A673 (cell line): ENCODE measurements at regions not wholly inside any gene's neighbourhood (a gene's known extent, or its start where the extent isn't known, plus 50 kb on each side); places are given as distances from the start of the nearest gene placed in this dataset.

Experiments
- BruUV-seq: library from RNA; stranded (reverse); fragments of 400-500 nt; replicated peaks from 2 replicates; lab custom pipeline; 2021; lab: Mats Ljungman, UMichigan
- CTCF ChIA-PET: fragments of 300-600 bp; sonication (Branson Sonifier 250); formaldehyde crosslinking; loops from one replicate; lab custom pipeline; 2022; ENCODE audit warnings: antibody characterized with exemption; lab: Charles Lee
- POLR2A ChIA-PET: fragments of 300-600 bp; sonication (Branson Sonifier 250); formaldehyde crosslinking; loops from one replicate; lab custom pipeline; 2022; ENCODE audit warnings: antibody characterized with exemption; ENCODE audit not compliant: low non-redundant PET; lab: Charles Lee
- DNase-seq: peaks from one replicate; pipeline ENCODE4 v3.0.0-alpha.2; 2015; ENCODE audit warnings: low spot score
- H3K27ac ChIP-seq: fragments of 200-600 bp; sonication (generic); 2 replicates; pipeline ENCODE4 v1.5.1; 2016; ENCODE audit warnings: mixed run types, low read depth, mild to moderate bottlenecking, mixed read lengths, antibody characterized with exemption, low read length; ENCODE audit not compliant: poor library complexity, severe bottlenecking
- H3K27me3 ChIP-seq: fragments of 200-600 bp; sonication (generic); replicated peaks from 2 replicates; pipeline ENCODE4 v1.6.1; 2017; ENCODE audit warnings: mixed run types, low read depth, mild to moderate bottlenecking, mixed read lengths, antibody characterized with exemption, low read length; ENCODE audit not compliant: insufficient read depth, poor library complexity
- H3K36me3 ChIP-seq: fragments of 200-600 bp; sonication (generic); 2 replicates; pipeline ENCODE4 v1.6.1; 2016; ENCODE audit warnings: mixed run types, mild to moderate bottlenecking, mixed read lengths, antibody characterized with exemption, low read length; ENCODE audit not compliant: insufficient read depth, poor library complexity, severe bottlenecking
- H3K4me1 ChIP-seq: fragments of 200-600 bp; sonication (generic); 2 replicates; pipeline ENCODE4 v1.6.1; 2017; ENCODE audit warnings: mixed run types, mild to moderate bottlenecking, mixed read lengths, antibody characterized with exemption, low read length; ENCODE audit not compliant: insufficient read depth, poor library complexity, severe bottlenecking
- H3K4me3 ChIP-seq: fragments of 200-600 bp; sonication (generic); 2 replicates; pipeline ENCODE4 v1.5.1; 2016; ENCODE audit warnings: low read depth, mixed run types, mild to moderate bottlenecking, mixed read lengths, low read length; ENCODE audit not compliant: poor library complexity, severe bottlenecking
- H3K9me3 ChIP-seq: fragments of 200-600 bp; sonication (generic); 2 replicates; pipeline ENCODE4 v1.6.1; 2016; ENCODE audit warnings: mixed run types, low read depth, mild to moderate bottlenecking, mixed read lengths, antibody characterized with exemption, low read length; ENCODE audit not compliant: poor library complexity, severe bottlenecking
- CTCF ChIP-seq: fragments of 300-800, 200-600 bp; sonication (generic); conservative IDR thresholded peaks from 2 replicates; pipeline ENCODE4 v1.5.1; 2017; ENCODE audit warnings: low read depth, mild to moderate bottlenecking, antibody characterized with exemption, low read length, moderate library complexity, mixed read lengths
- EZH2 ChIP-seq: fragments of 200-600 bp; sonication (generic); IDR thresholded peaks from 2 replicates; pipeline ENCODE4 v1.6.1; 2017; ENCODE audit warnings: borderline replicate concordance, low read depth, mild to moderate bottlenecking, mixed read lengths, antibody characterized with exemption, low read length; ENCODE audit not compliant: poor library complexity, severe bottlenecking
- intact Hi-C: fragments of 100-400 bp; cut with micrococcal nuclease; formaldehyde crosslinking; loops from one replicate; pipeline ENCODE4 v1.10.0; 2022; ENCODE audit not compliant: unreplicated experiment

GRCh38 chr5:93054424-93055163, 526.4 kb downstream of the NR2F1-AS1 start:
- intact Hi-C loops = no loop called here
- no peaks in the 10 kb centered on the region for H3K9me3 ChIP-seq
- ChIA-PET CTCF (no interaction called here), POLR2A (no interaction called here)
- H3K4me3 ChIP-seq = no peak overlapping the region
- no peak overlapping the region for H3K27ac ChIP-seq
- TF ChIP-seq CTCF (no peak), EZH2 (no peak)
- no peaks in the 10 kb centered on the region for H3K36me3 ChIP-seq
- no peak for DNase-seq
- H3K27me3 ChIP-seq = no peaks in the 10 kb centered on the region
- BruUV-seq = no TSS peak
- H3K4me1 ChIP-seq = no peaks in the 10 kb centered on the region

- H3K36me3 ChIP-seq = no peaks in the 10 kb centered on the region
- no peaks in the 10 kb centered on the region for H3K27me3 ChIP-seq
- no peak overlapping the region for H3K4me3 ChIP-seq
- BruUV-seq = no TSS peak
- H3K9me3 ChIP-seq = no peaks in the 10 kb centered on the region
- TF ChIP-seq CTCF (no peak), EZH2 (no peak)
- H3K27ac ChIP-seq = no peak overlapping the region
- DNase-seq = no peak
- POLR2A ChIA-PET = no interaction called here
- H3K4me1 ChIP-seq = no peaks in the 10 kb centered on the region
- intact Hi-C loops = no loop called here
- CTCF ChIA-PET = no interaction called here
These were observed 527.2 kb downstream of the NR2F1-AS1 start for GRCh38 chr5:93053825-93054224.

- no peaks in the 10 kb centered on the region for H3K27me3 ChIP-seq
- no peaks in the 10 kb centered on the region for H3K36me3 ChIP-seq
- ChIA-PET CTCF (no interaction called here), POLR2A (no interaction called here)
- no peak overlapping the region for H3K27ac ChIP-seq
- H3K4me1 ChIP-seq = no peaks in the 10 kb centered on the region
- H3K9me3 ChIP-seq = no peaks in the 10 kb centered on the region
- no peak for TF ChIP-seq EZH2
- TF ChIP-seq CTCF = no peak
- H3K4me3 ChIP-seq = no peak overlapping the region
- BruUV-seq = no TSS peak
- intact Hi-C loops = no loop called here
- DNase-seq = no peak
These were observed 532.2 kb downstream of the NR2F1-AS1 start for GRCh38 chr5:93048858-93049257.
